ENCODE measurements at regions not wholly inside any gene's neighbourhood (a gene's known extent, or its start where the extent isn't known, plus 50 kb on each side); places are given as distances from the start of the nearest gene placed in this dataset.

GRCh38 chr10:7475046-7475911 is 64.4 kb upstream of the SFMBT2 start:
- intact Hi-C loops (cut with micrococcal nuclease) = no loop called here
- Mint-ChIP-seq H3K36me3 (ENCODE audit: low read depth) (peaks cover 2% of the 10 kb centered on the region), H3K9me3 (no peaks in the 10 kb centered on the region), H3K4me3 (no peak overlapping the region), H3K27me3 (ENCODE audit: insufficient read depth) (no peaks in the 10 kb centered on the region), H3K4me1 (ENCODE audit: low read depth) (peaks cover 47% of the 10 kb centered on the region), H3K27ac (no peak overlapping the region)
- no peak for DNase-seq (ENCODE audit: low spot score)

GRCh38 chr10:7474388-7474787 is 63.6 kb upstream of the SFMBT2 start:
- H3K9me3 Mint-ChIP-seq = no peaks in the 10 kb centered on the region
- H3K4me1 Mint-ChIP-seq (ENCODE audit: low read depth) = peaks cover 44% of the 10 kb centered on the region
- no peaks in the 10 kb centered on the region for H3K27me3 Mint-ChIP-seq (ENCODE audit: insufficient read depth)
- DNase-seq (ENCODE audit: low spot score) = no peak
- H3K36me3 Mint-ChIP-seq (ENCODE audit: low read depth) = peaks cover 2% of the 10 kb centered on the region
- intact Hi-C loops (cut with micrococcal nuclease) = no loop called here
- no peak overlapping the region for H3K4me3 Mint-ChIP-seq
- H3K27ac Mint-ChIP-seq = no peak overlapping the region

- no peak for DNase-seq (ENCODE audit: low spot score)
- H3K9me3 Mint-ChIP-seq = no peaks in the 10 kb centered on the region
- no peaks in the 10 kb centered on the region for H3K27me3 Mint-ChIP-seq (ENCODE audit: insufficient read depth)
- no peak overlapping the region for H3K4me3 Mint-ChIP-seq
- peaks cover 35% of the 10 kb centered on the region for H3K4me1 Mint-ChIP-seq (ENCODE audit: low read depth)
- H3K36me3 Mint-ChIP-seq (ENCODE audit: low read depth) = peaks cover 2% of the 10 kb centered on the region
- intact Hi-C loops (cut with micrococcal nuclease) = no loop called here
- no peak overlapping the region for H3K27ac Mint-ChIP-seq
Observed at GRCh38 chr10:7473474-7473873, 62.6 kb upstream of the SFMBT2 start.

- Mint-ChIP-seq H3K36me3 (ENCODE audit: low read depth) (peaks cover 2% of the 10 kb centered on the region), H3K4me1 (ENCODE audit: low read depth) (peaks cover 33% of the 10 kb centered on the region), H3K4me3 (peak overlapping the region; percentile 63), H3K9me3 (no peaks in the 10 kb centered on the region), H3K27ac (no peak overlapping the region), H3K27me3 (ENCODE audit: insufficient read depth) (no peaks in the 10 kb centered on the region)
- intact Hi-C loops (cut with micrococcal nuclease) = loop anchor here (1.0 kb wide), 1 partner anchor 12 kb away; no protein-coding TSS in a partner anchor
- DNase-seq (ENCODE audit: low spot score) = no peak
Observed at GRCh38 chr10:7471720-7472367, 61.0 kb upstream of the SFMBT2 start.

GRCh38 chr10:7470371-7470770 is 59.5 kb upstream of the SFMBT2 start:
- peaks cover 33% of the 10 kb centered on the region for H3K4me1 Mint-ChIP-seq (ENCODE audit: low read depth)
- H3K27ac Mint-ChIP-seq = no peak overlapping the region
- no peak for DNase-seq (ENCODE audit: low spot score)
- H3K36me3 Mint-ChIP-seq (ENCODE audit: low read depth) = peaks cover 2% of the 10 kb centered on the region
- no peaks in the 10 kb centered on the region for H3K27me3 Mint-ChIP-seq (ENCODE audit: insufficient read depth)
- H3K9me3 Mint-ChIP-seq = peaks cover under 1% of the 10 kb centered on the region
- H3K4me3 Mint-ChIP-seq = no peak overlapping the region
- intact Hi-C loops (cut with micrococcal nuclease) = no loop called here

- Mint-ChIP-seq H3K27ac (no peak overlapping the region), H3K4me1 (ENCODE audit: low read depth) (peaks cover 24% of the 10 kb centered on the region), H3K27me3 (ENCODE audit: insufficient read depth) (peaks cover 3% of the 10 kb centered on the region), H3K36me3 (ENCODE audit: low read depth) (peaks cover 7% of the 10 kb centered on the region), H3K9me3 (peaks cover 8% of the 10 kb centered on the region), H3K4me3 (no peak overlapping the region)
- intact Hi-C loops (cut with micrococcal nuclease) = no loop called here
- no peak for DNase-seq (ENCODE audit: low spot score)
Observed at GRCh38 chr10:7467031-7467667, 56.3 kb upstream of the SFMBT2 start.

GRCh38 chr10:7464691-7465090 is 53.9 kb upstream of the SFMBT2 start:
- Mint-ChIP-seq H3K27ac (no peak overlapping the region), H3K27me3 (ENCODE audit: insufficient read depth) (peaks cover 5% of the 10 kb centered on the region), H3K36me3 (ENCODE audit: low read depth) (peaks cover 7% of the 10 kb centered on the region), H3K4me1 (ENCODE audit: low read depth) (peaks cover under 1% of the 10 kb centered on the region), H3K4me3 (no peak overlapping the region), H3K9me3 (peaks cover 8% of the 10 kb centered on the region)
- no peak for DNase-seq (ENCODE audit: low spot score)
- intact Hi-C loops (cut with micrococcal nuclease) = no loop called here
